ENCODE measurements at regions not wholly inside any gene's neighbourhood (a gene's known extent, or its start where the extent isn't known, plus 50 kb on each side); places are given as distances from the start of the nearest gene placed in this dataset.
"Not testable (repeated sequence)": the region's sequence is repeated elsewhere in the genome, so short reads cannot be mapped to it uniquely, and the experiment has no call there.

DNA sequence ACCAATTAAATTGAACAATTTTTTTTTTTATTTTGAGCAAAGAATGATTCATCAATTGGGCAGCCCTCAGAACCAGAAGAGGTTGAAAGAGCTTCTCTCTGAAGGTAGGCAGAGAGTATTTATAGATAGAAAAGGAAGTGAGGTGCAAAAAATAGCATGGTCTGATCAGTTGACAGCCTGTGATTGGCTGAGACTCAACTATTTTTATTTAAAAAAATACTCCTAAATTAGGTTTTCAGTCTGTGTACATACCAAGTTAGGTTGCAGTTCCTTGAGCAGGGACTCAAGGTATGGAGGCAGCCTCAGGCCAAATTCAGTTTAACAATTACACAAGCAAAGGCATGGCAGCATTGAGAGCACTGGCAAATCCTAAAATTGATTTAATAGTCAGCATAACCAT, 1074.7 kb downstream of the SORCS1 start:
- DNase-seq (ENCODE audit: low read depth in 4 of 4, low spot score in 1 of 4), result no peak

DNA sequence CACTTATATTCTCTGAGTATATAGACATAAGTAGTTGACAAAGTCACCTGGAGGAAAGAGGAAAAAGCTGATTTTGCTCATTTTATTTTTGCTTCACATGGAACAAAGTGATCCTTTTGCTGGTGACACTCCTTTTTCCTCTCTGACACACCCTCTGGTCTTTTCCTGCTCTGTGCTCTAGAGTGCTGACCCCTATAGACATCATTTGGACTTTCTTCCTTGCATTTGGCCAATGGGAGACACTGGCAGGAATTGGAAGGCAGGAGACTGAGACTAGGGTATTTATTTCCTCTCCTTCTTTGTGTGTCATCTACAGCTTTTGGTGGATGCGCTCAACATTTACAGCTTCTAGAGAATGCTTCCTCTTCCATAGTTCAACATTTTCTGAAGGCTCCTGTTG, 1078.1 kb downstream of the SORCS1 start:
- no peak for DNase-seq (ENCODE audit: low read depth in 4 of 4, low spot score in 1 of 4)

DNA sequence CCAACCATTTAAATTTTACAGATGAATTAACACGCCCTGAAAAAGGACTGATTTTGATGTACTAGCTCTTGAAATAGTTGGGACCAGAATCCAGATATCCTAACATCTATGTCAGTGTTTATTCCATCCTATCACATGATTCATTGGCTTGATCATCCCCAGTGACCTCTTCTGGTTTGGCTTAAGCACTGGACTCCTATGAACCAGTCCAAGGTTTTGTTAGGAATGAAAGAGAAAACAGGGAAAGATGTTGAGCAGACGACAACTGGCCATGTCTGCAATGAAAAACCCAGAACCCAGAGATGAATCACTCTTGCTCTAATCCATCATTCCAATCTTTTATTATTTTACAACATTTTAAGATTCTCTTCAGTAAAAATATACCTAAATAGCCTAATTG, 1080.9 kb downstream of the SORCS1 start:
- no peak for DNase-seq (ENCODE audit: low read depth in 4 of 4, low spot score in 1 of 4)

DNA sequence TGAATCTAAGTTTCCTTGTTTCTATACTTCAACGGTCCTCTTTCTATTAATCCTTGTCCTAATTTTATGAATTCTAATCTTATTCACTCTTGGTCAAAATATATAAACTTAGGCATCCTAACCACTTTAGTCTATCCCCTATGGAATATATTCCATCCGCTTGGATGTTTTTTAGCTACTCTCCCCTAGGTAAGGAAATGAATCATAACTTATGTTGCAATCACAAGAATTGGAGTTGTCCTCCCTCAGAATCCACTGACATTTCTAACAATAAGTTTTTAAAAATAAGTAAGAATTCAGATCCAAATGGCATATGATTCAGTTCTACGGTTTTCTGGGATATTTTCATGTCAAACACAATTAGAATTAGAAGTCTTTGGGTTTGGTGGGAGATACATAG, 1081.6 kb downstream of the SORCS1 start:
- DNase-seq (ENCODE audit: low read depth in 4 of 4, low spot score in 1 of 4), result no peak

DNA sequence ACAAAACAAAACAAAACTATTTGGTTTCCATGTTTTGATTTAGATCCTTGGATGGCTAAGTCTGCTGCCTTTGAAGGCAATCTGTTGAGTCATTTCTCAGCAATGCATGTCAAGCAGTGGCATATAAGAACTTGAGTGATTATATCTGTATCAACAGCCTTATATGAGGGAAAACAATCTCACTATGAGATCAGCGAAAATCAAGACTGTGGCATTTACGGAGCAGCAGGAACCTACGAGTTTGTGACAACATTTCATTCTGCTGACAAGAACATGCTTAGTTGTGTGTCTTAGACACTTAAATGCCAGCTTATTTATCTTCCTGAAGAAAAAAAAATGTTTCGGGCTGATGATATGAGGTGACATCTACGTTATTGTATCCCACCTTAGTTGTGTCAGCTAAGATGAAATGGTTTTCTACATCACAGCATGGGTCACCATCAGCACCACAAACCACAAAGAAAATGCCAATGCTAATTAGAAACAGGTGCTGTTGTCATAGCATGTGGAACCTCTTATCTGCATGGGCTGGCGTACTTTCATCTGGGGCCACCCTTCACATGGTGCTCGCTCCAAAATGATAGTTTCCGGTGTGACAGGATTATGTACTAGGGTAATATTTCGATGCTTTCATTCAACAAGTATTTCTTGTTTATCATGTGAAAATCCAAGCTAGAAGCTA, 1085.5 kb downstream of the SORCS1 start:
- no peak for DNase-seq (ENCODE audit: low read depth in 4 of 4, low spot score in 1 of 4)

DNA sequence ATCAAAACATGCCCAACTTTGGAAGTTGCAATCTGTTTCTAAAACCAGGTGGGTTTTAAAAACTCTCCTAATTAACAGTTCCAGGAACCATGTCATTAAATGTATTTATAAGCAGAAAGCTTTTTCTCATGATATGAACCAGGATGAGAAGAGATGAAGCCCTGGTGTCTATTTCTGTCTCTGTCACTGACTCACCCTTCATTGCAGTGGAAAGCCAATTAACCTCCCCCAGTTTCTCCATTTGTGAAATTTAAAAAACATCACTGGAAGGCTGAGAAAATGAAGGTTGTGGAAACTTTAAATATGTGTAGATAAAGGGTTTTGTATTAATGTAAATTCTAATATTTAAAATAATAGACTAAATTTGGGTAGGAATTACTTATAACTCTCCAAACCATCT, 1088.0 kb downstream of the SORCS1 start:
- DNase-seq (ENCODE audit: low read depth in 4 of 4, low spot score in 1 of 4), result no peak

DNA sequence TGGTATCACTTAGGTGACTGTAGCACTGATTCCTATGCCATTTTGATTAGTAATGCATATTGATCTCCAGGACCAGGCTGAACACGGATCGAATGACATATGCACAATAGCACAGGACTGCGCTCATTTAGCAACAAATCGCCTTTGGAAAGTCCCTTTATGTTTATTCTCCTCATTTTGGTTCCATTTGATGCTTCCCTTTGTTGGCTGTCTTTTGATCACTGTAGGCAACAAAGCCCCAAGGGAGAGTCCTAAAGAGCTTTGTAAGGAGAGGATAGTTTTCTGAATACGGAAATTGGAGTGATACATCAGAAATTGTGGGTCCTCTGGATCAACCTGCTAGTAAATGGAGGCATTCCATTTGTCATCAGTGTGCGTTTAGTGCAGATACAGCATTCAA, 1111.4 kb downstream of the SORCS1 start:
- no peak for DNase-seq (ENCODE audit: low read depth in 4 of 4, low spot score in 1 of 4)

DNA sequence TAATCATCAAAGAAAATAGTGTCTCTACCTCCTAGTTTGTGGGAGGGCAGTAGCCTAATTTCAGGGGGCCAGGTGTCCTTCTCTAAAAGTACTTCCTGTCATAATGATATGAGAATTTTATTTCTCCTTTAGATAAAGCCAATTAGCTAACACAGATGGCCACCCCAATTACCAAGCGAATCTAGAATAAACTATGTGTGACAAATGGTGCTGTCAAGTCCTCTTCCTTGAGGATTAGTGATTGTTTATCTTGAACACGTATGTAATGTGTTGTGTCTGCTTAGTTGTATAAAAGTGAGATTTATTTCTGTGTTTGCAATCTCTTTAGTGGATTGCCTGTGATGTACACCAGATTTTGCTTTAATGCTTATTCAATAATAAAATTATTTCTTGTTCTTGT, 1120.0 kb downstream of the SORCS1 start:
- DNase-seq (ENCODE audit: low read depth in 4 of 4, low spot score in 1 of 4), result no peak

DNA sequence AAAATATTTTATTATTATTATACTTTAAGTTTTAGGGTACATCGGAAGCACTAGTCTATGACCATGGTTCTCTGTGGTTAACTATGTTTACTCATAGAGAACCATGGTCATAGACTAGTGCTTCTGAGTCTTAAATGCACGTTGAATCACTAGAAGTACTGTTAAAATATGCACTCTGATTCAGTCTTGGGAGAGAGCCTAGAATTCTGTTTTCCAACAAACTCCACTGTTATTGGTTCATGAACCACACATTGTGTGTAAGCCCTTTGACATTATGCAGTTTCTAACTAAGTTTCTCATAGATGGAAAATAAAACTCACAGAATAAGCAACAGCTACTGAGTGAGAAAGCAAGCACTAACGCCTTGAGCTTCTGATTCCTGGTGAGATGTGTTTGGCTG, 1120.6 kb downstream of the SORCS1 start:
- DNase-seq (ENCODE audit: low read depth in 4 of 4, low spot score in 1 of 4), result no peak

DNA sequence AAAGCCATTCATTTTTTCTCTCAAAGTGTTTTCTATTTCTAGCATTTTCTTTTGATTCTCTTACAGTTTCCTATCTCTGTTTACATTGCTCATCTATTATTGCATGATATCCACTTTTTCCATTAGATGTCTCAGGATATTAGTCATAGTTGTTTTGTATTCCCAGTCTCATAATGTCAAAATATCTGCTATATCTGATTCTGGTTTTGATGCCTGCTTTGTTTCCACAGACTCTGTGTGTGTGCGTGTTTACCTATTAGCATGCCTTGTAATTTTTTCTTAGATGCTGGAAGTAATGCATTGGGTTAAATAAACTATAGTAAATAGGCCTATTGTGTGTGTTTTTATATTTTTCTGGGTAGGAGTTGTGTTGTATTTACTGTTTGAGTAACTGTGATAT, 1126.3 kb downstream of the SORCS1 start:
- no peak for DNase-seq (ENCODE audit: low read depth in 4 of 4, low spot score in 1 of 4)

DNA sequence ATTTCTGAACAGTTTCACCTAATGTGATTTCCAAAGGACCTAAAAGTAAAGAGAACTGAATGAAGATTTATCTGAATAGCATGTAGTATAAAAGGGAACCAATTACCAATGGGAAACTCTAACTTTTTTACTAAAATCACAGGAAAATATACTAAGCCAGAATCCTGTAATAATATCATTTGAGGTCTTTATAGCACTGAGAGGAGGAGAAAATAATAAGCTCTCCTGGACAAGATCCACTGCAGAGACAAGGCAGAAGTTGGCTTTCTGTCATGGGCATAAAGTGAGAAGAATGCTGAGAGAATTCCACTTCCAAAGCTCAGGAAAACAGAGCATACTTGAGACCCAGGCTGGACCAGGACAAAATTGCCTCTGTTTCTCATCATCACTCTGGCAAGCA, 1131.4 kb downstream of the SORCS1 start:
- no peak for DNase-seq (ENCODE audit: low read depth in 4 of 4, low spot score in 1 of 4)

DNA sequence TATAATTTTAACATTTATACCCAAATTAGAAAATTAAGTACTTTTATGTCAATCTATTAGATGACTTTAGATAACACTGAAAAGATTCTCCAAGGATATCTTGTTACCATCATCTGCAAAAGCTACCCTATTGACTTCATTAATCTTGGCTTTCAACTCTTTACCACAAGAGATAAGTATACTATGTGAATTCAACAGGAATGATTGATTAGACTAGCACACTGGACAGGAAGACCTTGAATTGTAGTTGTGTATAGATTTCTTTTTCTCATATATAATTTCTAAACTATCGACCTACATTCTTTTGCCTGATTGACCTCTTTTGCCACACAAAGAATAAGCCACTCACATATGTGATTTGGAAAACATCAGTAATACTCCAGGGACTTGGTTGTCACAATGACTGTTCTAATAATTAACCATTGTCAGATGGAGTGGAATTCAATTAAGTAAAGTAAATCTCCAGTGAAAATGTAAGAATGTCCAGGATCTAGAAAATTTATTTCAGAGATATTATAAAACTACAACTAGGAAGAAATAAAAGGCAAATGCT, 1132.0 kb downstream of the SORCS1 start:
- DNase-seq (ENCODE audit: low read depth in 4 of 4, low spot score in 1 of 4), result no peak

DNA sequence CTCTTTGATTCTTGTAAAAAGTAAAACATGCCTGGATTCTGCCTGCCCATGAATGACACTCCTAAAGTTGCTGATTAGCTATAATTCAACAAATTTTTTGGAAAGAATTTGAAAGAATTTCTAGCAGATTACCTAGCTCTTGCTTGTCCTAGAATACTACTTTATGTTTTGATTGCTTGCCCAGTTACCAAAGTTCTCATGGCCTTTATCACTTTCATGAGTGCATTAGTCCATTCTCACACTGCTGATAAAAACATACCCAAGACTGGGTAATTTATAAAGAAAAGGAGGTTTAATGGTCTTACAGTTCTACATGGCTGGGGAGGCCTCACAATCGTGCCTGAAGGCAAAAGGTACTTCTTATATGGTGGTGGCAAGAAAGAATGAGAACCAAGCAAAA, 1137.3 kb downstream of the SORCS1 start:
- DNase-seq (ENCODE audit: low read depth in 4 of 4, low spot score in 1 of 4), result no peak

DNA sequence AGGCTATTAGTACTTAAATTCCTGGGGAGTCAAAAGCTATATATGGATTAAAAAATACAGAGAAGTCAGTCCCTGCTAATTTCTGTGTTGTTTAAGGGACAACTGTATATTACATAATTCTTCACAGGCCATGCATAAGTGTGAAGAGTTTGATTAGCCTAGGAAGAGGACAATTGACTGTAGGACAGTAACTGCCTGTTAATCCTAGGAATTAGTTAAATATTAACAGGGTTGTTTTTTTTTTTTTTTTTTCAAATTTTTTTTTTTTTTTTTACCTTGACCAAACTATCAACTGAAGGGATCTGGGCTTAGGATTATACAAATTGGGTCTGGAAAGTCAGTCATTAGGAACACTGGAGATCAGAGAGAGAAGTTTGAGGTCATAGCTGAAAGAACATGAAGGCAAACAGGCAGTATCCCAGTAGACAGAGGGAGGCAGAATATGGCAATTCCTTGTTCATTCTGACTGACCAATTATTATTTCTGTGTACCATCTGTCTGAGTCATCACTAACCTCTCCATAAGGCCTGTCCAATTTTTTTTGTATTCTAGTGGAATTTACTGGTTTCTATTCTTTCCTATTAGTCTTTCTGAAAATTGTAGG, 1139.2 kb downstream of the SORCS1 start:
- no peak for DNase-seq (ENCODE audit: low read depth in 4 of 4, low spot score in 1 of 4)

DNA sequence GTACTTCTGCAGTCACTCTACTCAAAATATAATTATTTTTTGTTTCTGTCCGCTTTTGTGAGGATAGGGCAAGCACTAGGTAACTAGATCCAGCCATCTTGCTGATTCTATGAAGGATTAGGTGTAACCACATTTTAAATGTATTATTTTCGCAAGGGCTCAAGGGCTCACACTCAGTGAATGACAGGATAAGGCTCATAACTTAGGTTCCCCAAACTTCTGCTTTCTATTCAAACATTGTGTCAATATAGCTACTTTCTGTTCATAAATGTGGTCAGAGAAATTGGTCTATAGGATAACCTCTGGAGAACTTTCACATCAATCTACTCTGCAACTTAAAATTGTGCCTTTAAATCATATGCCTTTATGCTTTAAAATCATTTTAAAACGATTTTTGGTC, 1141.2 kb downstream of the SORCS1 start:
- no peak for DNase-seq (ENCODE audit: low read depth in 4 of 4, low spot score in 1 of 4)

DNA sequence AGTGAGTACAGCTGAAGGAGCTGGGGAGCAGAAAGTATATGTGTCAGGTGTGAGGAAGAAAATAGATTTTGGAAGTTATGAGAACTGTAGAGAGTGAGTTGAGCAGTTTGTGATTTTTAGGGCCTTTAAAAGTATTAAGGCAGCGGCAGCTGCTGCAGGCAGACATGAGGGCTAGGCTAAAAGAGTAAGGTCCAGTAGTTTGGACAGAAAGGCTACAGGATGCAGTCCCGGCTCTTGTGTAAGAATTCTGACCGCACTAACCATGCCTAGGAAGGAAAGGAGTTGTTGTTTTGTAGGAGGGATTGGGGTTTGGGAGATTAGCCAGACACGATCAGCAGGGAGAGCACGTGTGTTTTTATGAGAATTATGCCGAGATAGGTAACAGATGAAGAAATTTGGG, 1144.9 kb downstream of the SORCS1 start:
- not testable (repeated sequence) for DNase-seq (ENCODE audit: low read depth in 4 of 4, low spot score in 1 of 4)

DNA sequence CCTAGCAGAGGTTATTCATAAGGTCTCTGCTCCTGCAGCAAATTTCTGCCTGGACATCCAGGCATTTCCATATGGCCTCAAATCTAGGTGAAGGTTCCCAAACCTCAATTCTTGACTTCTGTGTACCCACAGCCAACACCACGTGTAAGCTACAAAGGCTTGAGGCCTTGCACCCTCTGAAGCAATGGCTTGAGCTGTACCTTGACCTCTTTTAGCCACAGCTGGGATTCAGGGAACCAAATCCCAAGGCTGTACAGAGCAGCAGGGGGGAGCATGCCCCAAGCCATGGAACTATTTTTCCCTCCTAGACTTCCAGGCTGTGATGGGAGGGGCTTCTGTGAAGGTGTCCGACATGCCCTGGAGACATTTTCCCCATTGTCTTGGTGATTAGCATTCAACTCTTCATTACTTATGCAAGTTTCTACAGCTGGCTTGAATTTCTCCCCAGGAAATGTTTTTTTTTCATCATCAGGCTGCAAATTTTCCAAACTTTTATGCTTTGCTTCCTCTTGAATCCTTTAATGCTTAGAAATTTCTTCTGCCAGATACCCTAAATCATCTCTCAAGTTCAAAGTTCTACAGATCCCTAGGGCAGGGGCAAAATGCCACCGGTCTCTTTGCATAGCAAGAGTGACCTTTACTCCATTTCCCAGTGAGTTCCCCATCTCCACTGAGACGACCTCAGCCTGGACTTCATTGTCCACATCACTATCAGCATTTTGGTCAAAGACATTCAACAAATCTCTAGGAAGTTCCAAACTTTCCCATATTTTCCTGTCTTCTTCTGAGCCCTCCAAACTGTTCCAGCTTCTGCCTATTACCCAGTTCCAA, 1148.9 kb downstream of the SORCS1 start:
- not testable (repeated sequence) for DNase-seq (ENCODE audit: low read depth in 4 of 4, low spot score in 1 of 4)

DNA sequence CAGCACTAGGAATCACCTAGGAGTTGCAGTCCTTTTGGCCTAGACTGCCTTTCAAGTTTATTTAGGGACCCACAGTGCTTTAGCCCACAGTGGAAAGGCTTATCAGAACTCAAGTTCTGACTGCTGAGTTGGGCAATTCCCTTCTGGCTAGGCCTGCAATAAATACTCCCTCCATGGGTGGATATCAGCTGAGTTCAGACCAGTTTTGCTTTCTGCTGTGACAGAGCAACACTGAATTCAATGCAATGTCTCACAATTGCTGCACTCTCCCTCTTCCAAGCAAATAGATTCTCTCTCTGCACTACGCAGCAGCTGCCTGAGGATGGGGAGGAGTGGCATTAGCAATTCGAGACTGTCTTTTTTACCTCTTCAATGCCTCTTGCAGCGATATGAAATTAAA, 1153.3 kb downstream of the SORCS1 start:
- no peak for DNase-seq (ENCODE audit: low read depth in 4 of 4, low spot score in 1 of 4)

DNA sequence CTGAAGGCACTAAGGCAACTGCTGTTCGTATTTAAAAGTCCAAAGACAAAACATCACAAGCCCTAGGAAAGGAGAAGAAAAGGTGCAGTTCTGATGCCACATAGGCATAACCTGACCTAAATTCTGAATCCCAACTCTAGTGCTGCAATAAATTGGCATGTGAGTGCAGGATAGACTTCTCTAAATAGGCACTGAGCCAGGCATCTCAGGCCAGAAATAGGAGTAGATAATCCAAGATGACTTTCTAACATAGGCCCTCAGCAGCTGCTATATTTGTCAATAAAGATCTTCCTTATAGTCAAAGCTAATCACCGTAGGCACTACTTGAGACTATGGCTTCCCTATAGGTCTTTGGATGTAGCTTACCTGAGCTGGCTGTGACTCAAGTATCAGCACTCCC, 1163.8 kb downstream of the SORCS1 start:
- no peak for DNase-seq (ENCODE audit: low read depth in 4 of 4, low spot score in 1 of 4)

DNA sequence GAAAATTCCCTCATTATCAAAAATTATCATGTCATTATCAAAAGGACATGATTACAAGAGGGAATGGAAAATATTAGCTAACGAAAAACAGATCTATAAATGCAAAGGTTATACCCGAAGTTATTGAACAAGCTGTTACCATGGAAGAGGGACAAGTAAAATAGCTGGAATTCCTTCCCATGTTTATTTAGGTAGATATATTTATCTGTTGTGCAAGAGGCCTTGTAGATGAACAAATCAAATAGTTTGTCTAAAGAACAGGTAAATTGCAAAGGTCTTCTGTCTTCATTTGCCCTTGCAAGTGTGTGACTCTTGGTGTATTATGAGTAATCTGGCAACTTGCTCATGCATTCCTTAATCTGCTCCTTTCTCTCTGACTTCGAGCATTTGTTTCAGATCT, 1170.9 kb downstream of the SORCS1 start:
- no peak for DNase-seq (ENCODE audit: low read depth in 4 of 4, low spot score in 1 of 4)

DNA sequence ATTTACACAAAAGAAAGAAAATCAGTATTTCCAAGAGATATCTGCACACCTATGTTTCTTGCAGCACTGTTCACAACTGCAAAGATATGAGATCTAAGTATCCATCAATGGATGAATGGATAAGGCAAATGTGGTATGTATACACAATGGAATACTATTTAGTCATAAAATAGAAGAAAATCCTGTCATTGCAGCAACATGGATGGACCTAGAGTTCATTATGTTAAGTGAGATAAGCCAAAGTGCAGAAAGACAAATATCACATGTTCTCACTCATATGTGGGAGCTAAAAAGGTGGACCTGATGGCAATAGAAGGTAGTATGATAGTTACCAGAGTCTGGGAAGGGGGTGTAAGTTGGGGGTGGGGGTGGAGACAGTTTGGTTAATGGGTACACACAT, 1171.6 kb downstream of the SORCS1 start:
- DNase-seq (ENCODE audit: low read depth in 4 of 4, low spot score in 1 of 4), result no peak

DNA sequence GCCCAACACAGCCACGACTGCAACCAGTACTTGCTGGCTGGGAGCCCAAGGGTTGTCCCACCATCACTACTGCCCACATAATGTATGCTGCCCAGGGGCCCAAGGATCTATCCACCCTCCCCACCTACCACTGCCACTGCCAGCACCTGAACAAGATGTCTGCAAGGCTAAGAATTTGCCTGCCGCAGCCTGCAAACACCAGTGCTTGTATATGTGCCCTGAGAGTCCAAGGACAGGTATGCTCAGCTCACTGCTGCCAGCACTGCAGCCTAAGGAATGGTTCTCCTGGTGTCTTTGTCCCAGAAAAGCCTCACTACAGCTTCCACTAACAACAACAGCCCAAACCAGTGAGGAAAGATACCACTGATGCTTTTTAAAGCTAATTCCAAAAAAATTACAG, 1174.0 kb downstream of the SORCS1 start:
- DNase-seq (ENCODE audit: low read depth in 4 of 4, low spot score in 1 of 4), result no peak
